NCI-H510A (cell line): ENCODE measurements at regions not wholly inside any gene's neighbourhood (a gene's known extent, or its start where the extent isn't known, plus 50 kb on each side); places are given as distances from the start of the nearest gene placed in this dataset.
"Not testable (repeated sequence)": the region's sequence is repeated elsewhere in the genome, so short reads cannot be mapped to it uniquely, and the experiment has no call there.

ENCODE experiments used
- DNase-seq: peaks from one replicate; lab custom pipeline; 2025; lab: John Stamatoyannopoulos, UW

DNA sequence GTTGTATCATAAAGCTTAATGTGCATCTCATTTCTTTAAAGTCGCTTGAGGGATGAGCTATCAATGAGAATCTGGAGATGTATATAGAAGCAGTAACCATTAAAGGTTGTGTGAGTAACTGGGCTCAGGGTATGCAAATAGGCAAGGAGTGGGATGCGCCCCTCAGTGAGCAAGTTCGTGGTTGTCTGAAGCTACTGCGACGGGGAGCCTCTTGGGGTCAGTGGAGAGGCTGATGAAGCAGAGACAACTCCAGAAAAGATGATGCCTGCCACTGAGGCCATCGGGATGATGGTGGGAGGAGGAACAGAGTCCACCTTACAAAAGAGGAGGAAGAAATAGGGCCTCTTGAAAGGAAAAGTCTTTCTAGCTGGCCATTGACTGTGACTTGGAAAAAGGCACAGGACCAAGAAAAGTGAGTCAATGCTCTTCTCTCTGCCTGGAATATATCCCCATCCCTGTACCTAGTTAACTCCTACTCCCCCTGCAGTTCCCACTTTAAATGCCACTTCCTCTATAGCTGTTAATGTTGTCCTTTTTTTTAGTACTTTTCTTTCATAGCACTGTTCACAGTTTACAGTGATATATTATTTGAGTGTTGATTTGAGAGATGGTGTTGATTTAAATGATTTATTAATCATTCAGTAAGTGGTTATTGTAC is 51.4 kb upstream of the LSM6 start:
- DNase-seq = no peak

DNA sequence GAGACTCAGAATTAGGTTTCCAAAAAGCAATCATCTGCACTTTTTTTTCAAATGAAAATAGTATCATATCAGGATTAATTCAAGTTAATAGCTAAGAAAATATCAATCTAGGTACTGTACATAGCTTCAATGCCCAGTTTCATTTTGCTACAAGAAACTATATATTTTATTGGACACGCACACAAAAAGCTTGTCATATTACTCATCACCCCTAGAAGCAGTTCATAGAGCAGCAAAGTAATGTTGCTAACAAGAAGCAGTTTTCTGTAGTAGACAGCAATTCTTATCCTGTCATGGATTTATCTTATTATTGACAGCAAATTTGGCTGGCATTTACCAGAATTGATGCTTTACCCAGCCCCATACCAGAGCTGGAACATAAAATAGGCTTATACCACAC is 52.3 kb upstream of the LSM6 start:
- DNase-seq = no peak

DNA sequence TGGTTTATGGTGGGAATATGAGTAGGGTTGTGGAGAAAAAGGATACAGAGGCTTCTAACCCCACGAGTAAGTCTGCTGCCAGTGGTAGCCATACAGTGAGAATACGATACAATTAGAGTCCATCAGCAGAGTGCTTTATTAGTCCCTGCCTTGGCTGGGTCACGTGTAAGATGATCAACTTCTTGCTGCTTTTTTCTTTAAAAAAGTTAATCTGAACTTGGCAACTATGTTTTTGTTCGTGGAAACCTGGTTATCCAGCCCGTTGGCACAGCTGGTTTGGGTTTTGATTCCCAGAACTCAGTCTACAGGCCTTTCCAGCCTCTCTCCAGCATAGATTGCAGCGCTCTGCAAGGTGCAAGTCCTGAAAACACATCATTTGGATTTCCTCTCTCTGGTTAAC is 53.1 kb upstream of the LSM6 start:
- no peak for DNase-seq

DNA sequence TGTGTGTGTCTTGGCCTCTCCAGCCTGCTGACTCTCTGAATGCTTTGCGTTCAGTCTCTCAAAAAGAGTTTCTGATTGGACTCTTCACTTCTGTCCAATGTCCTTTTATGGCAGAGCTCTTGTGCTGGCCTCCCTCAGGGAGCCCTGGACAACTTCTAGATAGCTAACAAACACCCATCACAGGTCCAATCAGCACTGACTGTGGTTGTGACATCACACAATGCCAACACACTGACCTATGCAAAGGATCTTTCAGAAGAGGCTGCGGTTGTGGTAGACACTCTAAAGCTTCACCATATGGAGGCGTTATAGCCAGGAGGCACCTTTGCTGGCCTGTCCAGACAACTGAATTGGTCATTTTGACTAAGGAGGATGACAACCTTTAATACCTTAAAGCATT is 53.8 kb upstream of the LSM6 start:
- DNase-seq = no peak

DNA sequence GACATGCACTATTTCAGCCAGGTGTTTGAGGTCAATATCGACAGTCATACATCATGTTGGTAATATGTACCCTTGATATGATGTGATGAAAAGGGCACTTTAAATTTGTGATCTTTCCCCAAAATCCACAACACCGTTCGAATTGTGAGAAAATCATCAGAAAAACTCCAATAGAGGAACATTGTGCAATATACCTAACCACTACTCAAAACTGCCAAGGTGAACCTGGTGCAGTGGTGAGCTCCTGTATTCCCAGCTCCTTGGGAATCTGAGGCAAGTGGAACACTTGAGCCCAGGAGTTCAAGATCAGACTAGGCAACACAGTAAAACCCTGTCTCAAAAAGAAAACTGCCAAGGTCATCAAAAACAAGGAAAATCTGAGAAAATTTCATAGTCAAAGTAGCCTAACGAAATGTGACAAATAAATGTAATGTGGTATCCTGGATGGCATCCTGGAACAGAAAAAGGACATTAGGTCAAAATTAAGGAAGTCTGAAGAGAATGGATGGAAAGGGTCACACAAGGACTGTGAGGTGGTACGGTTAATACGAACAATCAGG is 55.6 kb upstream of the LSM6 start:
- DNase-seq = no peak

DNA sequence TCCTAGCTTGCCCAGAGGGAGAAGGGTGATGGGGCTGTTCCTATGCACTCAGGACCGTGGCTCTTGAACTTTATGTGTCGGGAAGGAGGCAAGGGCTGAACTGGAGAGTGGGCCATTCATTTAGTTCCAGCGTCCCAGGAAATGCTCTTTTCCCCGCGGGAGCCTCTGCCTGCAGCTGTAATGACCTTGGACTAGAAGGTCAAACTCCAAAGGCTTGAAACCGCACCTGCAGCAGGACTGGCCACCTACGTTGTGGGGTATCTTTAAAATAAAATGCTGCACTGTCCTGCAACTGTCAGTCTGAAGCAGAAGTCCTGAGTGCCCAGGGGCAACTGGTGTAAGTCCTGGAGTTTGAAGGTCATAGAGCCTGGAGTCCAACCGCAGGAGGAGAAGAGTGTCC is 61.5 kb upstream of the LSM6 start:
- DNase-seq = no peak

DNA sequence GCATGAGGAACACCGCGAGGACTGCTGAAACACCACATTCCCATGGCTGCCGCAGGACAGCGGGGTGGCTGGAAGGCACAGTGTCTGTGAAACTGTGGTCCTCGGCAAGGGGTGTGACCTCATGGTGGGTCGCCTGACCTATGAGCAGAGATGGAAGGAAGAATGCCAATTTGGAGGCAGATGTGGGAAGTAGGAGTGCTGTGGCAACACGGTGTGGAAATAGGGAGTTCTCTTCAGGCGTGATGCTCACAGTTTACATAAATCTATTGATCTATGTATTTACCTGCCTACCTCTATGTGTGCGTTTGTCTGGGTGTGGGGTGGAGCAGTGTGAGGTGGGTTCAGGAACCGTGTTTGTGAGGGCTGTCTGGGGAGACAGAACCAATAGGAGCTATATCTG is 62.3 kb upstream of the LSM6 start:
- no peak for DNase-seq

DNA sequence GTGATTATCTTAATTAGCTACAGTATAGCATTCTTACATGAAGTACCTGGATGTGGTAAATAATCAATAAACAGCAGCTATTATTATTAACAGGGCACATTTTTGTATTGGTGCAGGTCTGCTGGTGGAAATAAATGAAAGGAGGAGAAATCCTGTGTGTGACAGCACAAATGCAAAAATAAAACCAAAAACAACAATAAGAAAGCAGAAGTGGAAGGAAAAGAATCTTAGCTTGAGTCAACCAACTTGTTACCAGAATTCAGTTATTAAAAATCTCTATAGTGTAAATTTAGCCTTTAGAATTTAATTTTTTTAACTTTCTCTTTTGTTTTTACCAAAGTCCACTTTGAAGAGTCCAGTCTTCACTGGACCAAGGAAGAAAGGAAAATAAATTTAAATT is 63.1 kb upstream of the LSM6 start:
- no peak for DNase-seq

DNA sequence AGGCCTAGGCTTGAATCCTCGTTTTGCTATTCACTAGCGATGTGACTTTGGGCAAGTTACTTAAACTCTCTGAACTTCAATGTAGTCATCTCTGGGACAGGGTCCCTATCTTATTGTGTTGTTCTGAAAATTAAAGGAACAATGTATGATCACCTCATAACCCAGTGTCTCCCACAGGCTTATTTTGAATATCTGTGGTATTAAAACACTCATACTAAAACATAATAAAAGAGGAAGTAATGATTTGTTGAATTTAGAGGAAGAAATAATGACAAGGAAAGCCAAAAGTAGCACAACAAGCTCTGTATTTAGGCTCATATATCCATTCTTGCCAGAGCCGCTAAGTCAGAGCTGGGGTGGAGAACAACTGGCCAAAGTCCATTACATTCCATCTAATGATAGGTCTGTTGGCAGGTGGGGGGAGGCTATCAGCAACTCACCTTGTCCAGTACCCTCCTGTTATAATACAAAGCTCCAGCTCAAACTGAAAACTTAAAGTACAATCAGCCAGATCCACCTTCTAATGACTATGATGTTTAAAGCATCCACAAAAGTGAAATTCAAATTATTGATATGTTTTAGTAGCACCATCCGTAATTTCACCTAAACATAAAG is 64.5 kb upstream of the LSM6 start:
- no peak for DNase-seq

DNA sequence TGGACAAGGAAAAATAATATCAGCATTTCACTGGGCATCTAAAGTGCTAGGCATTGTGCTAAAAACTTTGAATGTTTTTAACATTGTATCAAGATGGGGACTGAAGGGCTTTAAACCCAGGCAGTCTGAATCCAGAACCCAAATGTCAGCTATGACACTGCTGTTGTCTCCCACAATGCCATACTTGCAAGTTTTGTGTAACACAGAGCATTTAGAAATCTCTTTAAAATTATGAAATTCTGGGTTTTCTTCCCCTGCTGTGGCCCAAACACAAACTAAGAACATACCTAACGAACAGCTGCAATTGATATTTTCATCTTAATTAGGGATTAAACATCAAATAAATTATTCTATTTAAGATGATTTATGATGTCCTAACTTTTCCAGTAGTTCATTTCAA is 66.8 kb upstream of the LSM6 start:
- no peak for DNase-seq

DNA sequence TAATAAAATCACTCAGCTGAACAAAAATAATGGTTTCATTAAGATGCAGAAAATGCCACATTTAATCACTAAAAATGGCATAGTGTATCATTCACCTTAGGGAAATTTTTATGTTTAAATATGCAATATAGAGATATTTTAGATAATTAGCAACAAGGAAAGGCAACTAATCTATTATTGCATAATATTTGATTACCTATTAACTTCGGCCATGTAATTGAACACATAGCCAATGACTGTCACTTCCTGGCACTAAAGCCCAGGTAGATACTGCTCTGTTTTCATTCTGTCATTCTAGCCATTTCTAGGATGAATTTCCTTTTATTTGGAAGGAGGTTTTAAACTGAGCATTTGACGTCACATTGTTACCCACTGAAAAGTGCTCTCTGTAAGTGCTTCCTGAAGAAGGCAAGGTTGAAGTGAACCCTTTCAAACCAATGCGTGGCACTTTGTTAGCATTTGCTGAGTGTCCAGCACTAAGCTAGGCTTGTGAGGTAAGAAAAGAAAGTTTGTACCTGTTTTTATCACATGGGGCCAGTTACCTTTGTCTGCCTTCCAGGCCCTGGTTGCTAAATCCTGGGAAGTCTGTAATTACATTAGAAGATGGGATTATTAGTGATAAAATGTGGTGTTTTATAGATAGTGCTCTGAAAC is 67.8 kb upstream of the LSM6 start:
- no peak for DNase-seq

DNA sequence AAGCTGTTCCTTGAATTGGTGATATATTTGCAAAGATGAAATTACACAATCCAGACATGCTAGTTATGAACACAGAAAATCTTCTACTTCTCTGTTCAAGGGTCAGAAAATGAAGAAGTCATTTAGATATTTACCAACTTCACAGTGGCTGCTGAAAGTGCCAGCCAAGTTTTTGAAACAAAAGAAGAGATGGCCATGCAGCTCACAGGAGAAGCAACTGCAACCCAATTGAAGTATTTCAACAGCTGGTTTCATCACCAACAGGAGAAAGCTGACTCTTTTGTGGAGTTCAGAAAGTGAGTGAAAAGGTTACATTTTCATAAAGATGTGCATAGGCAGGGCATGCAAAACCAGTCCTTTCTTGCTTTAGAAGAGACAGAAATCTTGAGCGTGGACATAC is 70.1 kb upstream of the LSM6 start:
- DNase-seq = no peak

DNA sequence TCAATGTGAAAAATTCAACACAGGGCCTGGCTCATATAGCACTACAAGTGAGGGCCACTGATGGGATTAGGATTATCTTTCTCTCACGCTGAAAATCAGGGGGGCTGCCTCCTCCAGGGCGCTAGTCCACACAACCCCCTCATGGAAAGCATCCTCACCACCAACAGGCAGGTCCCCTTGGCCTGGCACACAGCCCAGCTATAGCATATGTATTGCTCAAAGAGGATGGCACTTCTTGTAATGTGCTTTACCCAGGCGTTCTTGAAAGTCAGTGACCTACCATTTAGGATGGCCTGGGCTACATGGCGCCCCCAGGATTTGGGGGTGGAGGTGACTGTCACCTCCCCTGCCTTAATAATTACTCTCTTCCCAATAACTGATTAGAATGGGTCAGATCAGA is 71.0 kb upstream of the LSM6 start:
- DNase-seq = no peak

DNA sequence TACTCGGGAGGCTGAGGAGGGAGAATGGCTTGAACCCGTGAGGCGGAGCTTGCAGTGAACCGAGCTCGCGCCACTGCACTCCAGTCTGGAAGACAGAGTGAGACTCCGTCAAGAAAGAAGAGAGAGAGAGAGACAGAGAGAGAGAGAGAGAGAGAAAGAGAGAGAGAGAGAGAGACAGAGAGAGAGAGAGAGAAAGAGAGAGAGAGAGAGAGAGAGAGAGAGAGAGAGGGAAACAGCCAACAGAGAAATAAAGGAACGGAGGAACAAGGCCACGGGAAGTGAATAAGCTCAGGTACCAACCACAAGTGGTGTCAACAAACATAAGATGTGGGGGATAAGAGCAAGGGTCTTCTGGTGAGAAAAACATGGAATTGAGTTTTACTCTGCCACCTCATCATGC is 71.5 kb upstream of the LSM6 start:
- not testable (repeated sequence) for DNase-seq

DNA sequence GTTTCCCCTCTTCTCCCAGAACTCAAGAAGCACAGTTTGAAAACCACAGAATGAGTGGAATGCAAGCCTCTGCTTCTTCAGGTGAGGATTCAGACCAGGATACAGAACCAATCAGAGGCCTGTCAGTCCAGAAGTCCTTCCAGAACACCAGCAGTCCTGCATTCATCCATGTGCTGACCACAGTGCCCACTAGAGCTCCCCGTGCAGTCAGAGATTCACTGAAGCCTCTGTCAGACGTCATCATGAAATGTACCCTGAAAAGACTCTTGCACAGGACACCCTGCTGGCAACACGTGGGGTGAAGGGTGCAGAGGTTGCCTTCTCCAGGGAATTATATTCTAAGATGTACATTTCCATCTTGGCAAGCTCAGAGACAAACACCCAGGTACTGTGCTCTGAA is 75.9 kb upstream of the LSM6 start:
- no peak for DNase-seq

DNA sequence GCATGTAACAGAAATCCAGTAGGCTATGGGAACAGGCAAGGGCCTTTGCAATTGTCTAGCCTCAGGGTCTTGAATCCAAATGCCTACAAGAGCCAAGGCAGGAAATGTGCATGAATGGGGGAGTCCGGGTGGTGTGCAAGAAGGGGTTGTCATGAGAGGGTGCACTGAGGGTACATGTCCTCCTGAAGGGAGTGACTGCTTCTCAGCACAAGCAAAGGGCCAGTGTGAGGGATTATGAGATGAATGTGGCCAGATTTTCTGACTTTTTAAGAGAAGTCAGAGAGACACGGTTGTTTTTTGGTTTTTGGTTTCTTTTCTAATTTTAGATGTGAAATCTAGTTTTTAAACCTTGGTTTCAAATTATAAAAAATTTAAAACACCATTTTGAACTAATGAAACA is 76.5 kb upstream of the LSM6 start:
- DNase-seq = no peak

DNA sequence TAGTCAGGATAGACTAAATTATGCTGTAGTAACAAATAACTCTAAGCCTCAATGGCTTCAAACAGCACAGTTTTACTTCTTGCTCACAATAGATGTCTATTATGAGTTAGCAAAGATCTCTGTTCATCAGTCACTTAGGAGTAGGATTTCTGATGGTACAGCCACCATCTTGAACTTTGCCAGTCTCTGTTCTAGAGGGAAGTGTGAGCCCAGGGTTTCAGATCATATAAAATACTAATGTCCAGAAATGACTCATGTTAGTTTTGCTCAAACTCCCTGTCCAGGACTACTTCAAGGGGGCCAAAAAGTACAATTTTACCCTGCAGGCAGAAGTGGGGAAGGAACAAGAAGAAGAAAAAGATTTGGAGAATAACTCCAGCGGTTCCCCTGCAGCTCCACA is 77.1 kb upstream of the LSM6 start:
- no peak for DNase-seq

DNA sequence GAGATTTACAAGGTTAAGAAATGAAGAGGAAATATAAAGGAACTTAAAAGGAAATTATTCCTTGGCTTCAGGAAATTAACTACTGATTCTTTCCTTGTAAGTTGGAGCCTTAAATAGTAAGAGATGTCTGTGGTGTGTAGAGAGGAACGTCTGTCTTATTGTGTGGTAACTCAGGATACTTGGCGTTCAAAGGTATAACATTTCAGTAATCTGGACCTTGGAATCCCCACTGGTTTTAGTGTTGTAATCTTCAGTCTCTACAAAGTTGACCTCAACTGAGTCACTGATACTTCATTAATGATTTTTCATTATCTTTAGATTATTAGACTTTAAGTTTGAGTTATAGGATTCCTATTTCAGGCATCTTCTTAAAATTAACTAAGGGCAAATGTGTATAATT is 79.1 kb upstream of the LSM6 start:
- DNase-seq = no peak

DNA sequence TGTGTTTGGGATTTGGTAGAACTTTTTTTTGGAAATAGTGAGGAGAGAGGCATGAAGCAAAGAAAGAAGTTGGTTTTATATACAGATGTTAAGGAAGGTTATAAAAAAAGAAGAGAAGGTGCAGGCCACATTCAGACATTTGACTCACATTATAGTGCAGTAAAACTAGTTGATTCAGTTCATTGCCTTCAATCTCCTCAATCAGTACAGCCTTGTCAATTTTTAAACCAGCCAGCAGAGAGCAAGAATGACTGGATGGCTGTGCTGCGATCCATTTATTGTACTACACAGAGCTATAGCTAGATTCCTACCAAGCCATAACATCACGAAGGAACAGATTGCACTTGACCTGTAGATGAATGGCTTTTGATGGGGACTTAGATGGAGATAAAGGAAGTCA is 79.7 kb upstream of the LSM6 start:
- no peak for DNase-seq

DNA sequence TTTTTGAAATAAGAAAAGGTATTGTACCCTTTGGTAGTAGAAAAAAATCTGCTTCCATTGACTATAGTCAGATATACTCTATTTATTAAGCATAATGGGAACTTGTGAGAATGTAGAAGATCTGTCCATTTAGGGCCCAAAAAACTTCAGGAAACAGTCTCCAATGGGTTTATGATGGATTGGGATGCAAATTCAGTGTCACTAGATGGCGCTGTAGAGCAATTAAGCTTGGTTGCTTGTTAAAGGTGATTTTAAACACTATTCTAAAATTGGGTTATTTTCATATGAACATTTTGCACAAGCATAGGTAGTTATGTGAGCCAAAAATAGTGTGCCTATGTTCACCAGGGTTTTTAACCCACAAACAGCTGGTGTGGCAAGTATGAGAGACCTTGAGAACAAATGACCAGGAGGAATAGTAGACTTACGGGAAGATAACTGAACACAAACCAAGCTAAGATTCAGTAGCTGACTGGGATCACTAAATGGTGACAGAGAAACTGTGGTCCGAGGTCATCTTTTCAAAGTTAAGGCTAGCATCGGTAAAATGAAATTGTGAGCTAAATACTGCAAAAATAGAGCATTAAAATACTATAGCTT is 80.3 kb upstream of the LSM6 start:
- DNase-seq = peak; percentile 0

DNA sequence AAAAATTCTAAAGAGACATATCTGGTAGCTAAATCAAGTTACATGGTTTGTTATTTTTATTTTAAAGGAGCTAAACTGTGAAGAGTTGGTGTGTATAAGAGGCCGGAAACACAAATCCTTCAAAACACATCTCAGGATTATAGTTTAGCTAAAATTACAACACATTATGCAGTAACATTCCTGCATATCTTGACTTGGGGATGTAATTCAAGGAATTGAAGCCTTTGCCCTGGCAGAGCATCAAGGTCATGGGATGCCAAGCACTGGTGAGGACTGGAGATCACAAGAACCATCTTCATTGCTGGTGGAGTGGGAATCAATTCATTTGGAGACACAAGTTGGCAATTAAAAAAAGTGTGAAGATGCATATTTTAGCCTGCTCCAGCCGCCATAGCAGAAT is 86.8 kb upstream of the LSM6 start:
- DNase-seq = no peak

DNA sequence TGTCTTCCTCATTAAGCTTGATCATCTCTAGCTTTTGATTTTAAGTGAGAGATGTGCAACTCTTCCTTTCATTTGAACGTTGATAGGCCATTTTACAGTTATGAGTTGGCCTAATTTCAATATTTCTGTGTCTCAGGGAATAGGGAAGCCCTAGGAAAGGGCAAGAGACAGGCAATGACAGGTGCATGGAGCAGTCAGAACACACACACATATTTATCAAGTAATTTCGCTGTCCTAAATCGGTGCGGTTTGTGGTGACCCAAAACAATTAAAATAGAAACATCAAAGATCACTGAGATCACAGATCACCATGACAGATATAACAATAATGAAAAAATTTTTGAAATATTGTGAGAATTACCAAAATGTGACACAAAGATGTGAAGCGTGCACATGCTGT is 87.7 kb upstream of the LSM6 start:
- DNase-seq = no peak

DNA sequence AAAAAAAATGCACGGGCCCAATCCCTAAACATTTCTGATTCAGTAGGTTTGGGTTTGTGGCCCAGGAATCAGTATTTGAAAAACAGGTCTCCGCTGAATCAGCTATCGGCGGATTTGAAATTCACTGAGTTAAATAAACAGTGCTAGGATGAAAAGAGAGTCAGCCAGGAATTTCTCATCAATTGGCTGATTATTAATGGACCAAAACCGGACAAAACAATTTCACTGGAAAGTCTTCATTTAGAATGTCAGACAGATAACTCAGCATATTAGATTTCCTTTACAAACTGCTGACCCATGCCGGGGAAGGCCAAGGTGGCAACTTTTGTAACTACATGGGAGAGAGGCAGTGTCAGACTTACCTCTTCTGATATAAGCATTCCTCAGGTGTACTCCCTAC is 99.4 kb upstream of the LSM6 start:
- DNase-seq = no peak
